ENCODE measurements at regions not wholly inside any gene's neighbourhood (a gene's known extent, or its start where the extent isn't known, plus 50 kb on each side); places are given as distances from the start of the nearest gene placed in this dataset.
"Not testable (repeated sequence)": the region's sequence is repeated elsewhere in the genome, so short reads cannot be mapped to it uniquely, and the experiment has no call there.

DNA sequence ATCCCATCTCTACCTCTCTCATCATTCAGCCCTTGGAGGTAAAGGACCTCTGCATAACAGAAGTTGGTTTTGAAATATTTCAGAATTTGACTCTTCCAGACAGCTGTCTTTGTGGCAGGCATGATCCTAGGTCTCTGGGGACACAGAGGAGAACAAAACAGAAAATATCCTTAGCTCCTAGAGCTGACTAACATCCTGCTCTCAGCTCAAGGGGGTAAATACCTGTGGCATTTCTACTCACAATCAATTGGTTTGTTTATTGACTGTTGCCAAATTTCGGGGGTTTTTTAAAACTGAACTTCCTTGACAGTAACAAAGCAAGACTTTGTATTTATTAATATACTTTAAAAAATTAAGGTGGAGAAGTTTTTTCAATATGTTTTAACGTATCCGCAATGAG is 78.8 kb downstream of the EOMES start:
- no peaks in the 10 kb centered on the region for H3K4me1 ChIP-seq (ENCODE audit: control insufficient read depth, insufficient read depth, low read length)
- H3K9ac ChIP-seq (ENCODE audit: low read length), result no peak overlapping the region
- no peak overlapping the region for H3K4me3 ChIP-seq (ENCODE audit: low read depth, low read length)
- no peak overlapping the region for H3K27ac ChIP-seq (ENCODE audit: low read depth, low read length)
- no peaks in the 10 kb centered on the region for H3K36me3 ChIP-seq (ENCODE audit: control insufficient read depth, insufficient read depth, low read length)
- no peaks in the 10 kb centered on the region for H3K9me3 ChIP-seq (ENCODE audit: control insufficient read depth, insufficient read depth, low read depth, low read length)
- no peaks in the 10 kb centered on the region for H3K27me3 ChIP-seq (ENCODE audit: control insufficient read depth, insufficient read depth, low read length)

- no peak overlapping the region for H3K4me3 ChIP-seq (ENCODE audit: low read depth, low read length)
- no peak overlapping the region for H3K27ac ChIP-seq (ENCODE audit: low read depth, low read length)
- H3K36me3 ChIP-seq (ENCODE audit: control insufficient read depth, insufficient read depth, low read length), result no peaks in the 10 kb centered on the region
- H3K27me3 ChIP-seq (ENCODE audit: control insufficient read depth, insufficient read depth, low read length), result no peaks in the 10 kb centered on the region
- H3K9me3 ChIP-seq (ENCODE audit: control insufficient read depth, insufficient read depth, low read depth, low read length), result no peaks in the 10 kb centered on the region
- no peak overlapping the region for H3K9ac ChIP-seq (ENCODE audit: low read length)
- no peaks in the 10 kb centered on the region for H3K4me1 ChIP-seq (ENCODE audit: control insufficient read depth, insufficient read depth, low read length)
Observed at GRCh38 chr3:27642796-27643195, 79.3 kb downstream of the EOMES start.

DNA sequence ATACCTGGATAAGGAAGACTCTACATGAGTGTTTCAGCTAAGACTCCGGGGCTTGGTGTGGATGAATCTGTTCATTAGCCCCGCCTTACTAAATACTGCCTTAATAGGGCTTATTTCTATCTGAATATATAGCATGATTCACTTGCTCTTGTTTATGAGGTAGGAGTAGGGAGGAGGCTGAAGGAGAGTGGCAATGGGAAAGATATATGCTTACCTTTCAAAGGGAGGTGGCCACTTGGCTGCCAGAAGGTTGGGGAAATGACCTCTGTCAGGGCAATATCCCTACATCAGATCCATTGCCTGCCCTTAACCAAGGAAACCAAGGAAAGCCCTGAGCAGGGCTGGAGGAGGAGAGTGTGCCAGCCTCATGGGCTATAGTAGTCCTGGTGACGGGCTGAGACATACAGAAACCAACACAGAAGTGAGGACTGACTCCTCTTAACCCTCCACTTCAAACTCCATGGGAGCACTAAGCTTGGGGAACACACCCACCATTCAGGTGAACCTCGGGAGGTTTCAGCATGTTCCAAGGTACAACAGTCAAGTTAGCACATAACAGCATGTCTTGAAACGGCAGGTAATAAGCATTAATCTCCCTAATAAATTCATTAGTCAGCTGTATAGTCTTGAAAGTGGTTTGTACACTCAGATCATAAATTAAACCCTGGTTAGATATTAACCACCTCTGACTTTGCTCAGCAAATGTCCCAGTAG is 80.1 kb downstream of the EOMES start:
- no peaks in the 10 kb centered on the region for H3K9me3 ChIP-seq (ENCODE audit: control insufficient read depth, insufficient read depth, low read depth, low read length)

DNA sequence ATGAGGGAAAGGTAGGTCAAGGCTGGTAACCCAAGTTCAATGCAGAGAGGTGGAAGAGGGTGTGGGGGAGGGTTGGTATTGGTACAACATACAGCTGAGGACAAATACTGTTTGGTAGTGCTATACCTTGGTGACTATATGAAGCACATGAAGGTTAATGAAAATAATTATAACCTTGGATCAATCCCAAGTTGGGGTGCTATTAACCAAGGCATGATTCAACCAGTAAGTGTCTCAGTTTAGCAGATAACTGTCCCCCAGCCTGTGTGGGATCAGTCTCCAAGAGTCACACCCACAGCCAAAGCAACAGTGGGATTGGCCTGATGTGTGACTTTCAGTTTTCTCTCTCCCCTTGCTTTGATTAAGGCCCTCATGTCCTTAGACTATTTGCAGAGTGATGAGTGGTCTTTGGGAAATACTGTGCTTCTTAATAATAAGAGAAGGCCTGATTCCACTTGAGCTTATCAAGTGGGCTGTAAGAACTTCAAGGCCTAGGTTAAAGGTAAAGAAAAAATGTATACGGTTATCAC is 80.8 kb downstream of the EOMES start:
- no peak overlapping the region for H3K9ac ChIP-seq (ENCODE audit: low read length)
- no peak overlapping the region for H3K4me3 ChIP-seq (ENCODE audit: low read depth, low read length)
- H3K27ac ChIP-seq (ENCODE audit: low read depth, low read length), result no peak overlapping the region
- no peaks in the 10 kb centered on the region for H3K4me1 ChIP-seq (ENCODE audit: control insufficient read depth, insufficient read depth, low read length)
- H3K27me3 ChIP-seq (ENCODE audit: control insufficient read depth, insufficient read depth, low read length), result no peaks in the 10 kb centered on the region
- H3K36me3 ChIP-seq (ENCODE audit: control insufficient read depth, insufficient read depth, low read length), result no peaks in the 10 kb centered on the region
- no peaks in the 10 kb centered on the region for H3K9me3 ChIP-seq (ENCODE audit: control insufficient read depth, insufficient read depth, low read depth, low read length)

More for the DNA sequence above, 80.1 kb downstream of the EOMES start:
- Histone ChIP-seq H3K27ac (ENCODE audit: low read depth, low read length) (no peak overlapping the region), H3K27me3 (ENCODE audit: control insufficient read depth, insufficient read depth, low read length) (no peaks in the 10 kb centered on the region), H3K4me3 (ENCODE audit: low read depth, low read length) (no peak overlapping the region), H3K4me1 (ENCODE audit: control insufficient read depth, insufficient read depth, low read length) (no peaks in the 10 kb centered on the region), H3K36me3 (ENCODE audit: control insufficient read depth, insufficient read depth, low read length) (no peaks in the 10 kb centered on the region), H3K9ac (ENCODE audit: low read length) (no peak overlapping the region)

GRCh38 chr3:27639271-27639670 is 82.9 kb downstream of the EOMES start:
- no peak overlapping the region for H3K27ac ChIP-seq (ENCODE audit: low read depth, low read length)

GRCh38 chr3:27638594-27638993 is 83.5 kb downstream of the EOMES start:
- Histone ChIP-seq H3K9me3 (ENCODE audit: control insufficient read depth, insufficient read depth, low read depth, low read length) (no peaks in the 10 kb centered on the region), H3K4me1 (ENCODE audit: control insufficient read depth, insufficient read depth, low read length) (no peaks in the 10 kb centered on the region), H3K27me3 (ENCODE audit: control insufficient read depth, insufficient read depth, low read length) (no peaks in the 10 kb centered on the region; the same call in 1 of the 2 replicates), H3K4me3 (ENCODE audit: low read depth, low read length) (no peak overlapping the region), H3K9ac (ENCODE audit: low read length) (no peak overlapping the region), H3K36me3 (ENCODE audit: control insufficient read depth, insufficient read depth, low read length) (no peaks in the 10 kb centered on the region), H3K27ac (ENCODE audit: low read depth, low read length) (no peak overlapping the region)

More at GRCh38 chr3:27639271-27639670, 82.9 kb downstream of the EOMES start:
- no peaks in the 10 kb centered on the region for H3K36me3 ChIP-seq (ENCODE audit: control insufficient read depth, insufficient read depth, low read length)
- H3K4me1 ChIP-seq (ENCODE audit: control insufficient read depth, insufficient read depth, low read length), result no peaks in the 10 kb centered on the region
- H3K27me3 ChIP-seq (ENCODE audit: control insufficient read depth, insufficient read depth, low read length), result no peaks in the 10 kb centered on the region
- H3K9me3 ChIP-seq (ENCODE audit: control insufficient read depth, insufficient read depth, low read depth, low read length), result no peaks in the 10 kb centered on the region
- H3K9ac ChIP-seq (ENCODE audit: low read length), result no peak overlapping the region
- H3K4me3 ChIP-seq (ENCODE audit: low read depth, low read length), result no peak overlapping the region

GRCh38 chr3:27637346-27637995 is 84.7 kb downstream of the EOMES start:
- Histone ChIP-seq H3K9ac (ENCODE audit: low read length) (no peak overlapping the region), H3K36me3 (ENCODE audit: control insufficient read depth, insufficient read depth, low read length) (no peaks in the 10 kb centered on the region), H3K9me3 (ENCODE audit: control insufficient read depth, insufficient read depth, low read depth, low read length) (no peaks in the 10 kb centered on the region), H3K27me3 (ENCODE audit: control insufficient read depth, insufficient read depth, low read length) (no peaks in the 10 kb centered on the region; the same call in 1 of the 2 replicates), H3K4me3 (ENCODE audit: low read depth, low read length) (no peak overlapping the region), H3K4me1 (ENCODE audit: control insufficient read depth, insufficient read depth, low read length) (no peaks in the 10 kb centered on the region), H3K27ac (ENCODE audit: low read depth, low read length) (no peak overlapping the region)

- H3K9ac ChIP-seq (ENCODE audit: low read length); H3K9me3 ChIP-seq (ENCODE audit: control insufficient read depth, insufficient read depth, low read depth, low read length); H3K27me3 ChIP-seq (ENCODE audit: control insufficient read depth, insufficient read depth, low read length); H3K36me3 ChIP-seq (ENCODE audit: control insufficient read depth, insufficient read depth, low read length); H3K27ac ChIP-seq (ENCODE audit: low read depth, low read length); H3K4me3 ChIP-seq (ENCODE audit: low read depth, low read length); H3K4me1 ChIP-seq (ENCODE audit: control insufficient read depth, insufficient read depth, low read length): not testable (repeated sequence)
Observed at GRCh38 chr3:27635006-27635405, 87.1 kb downstream of the EOMES start.

GRCh38 chr3:27633224-27633545 is 88.9 kb downstream of the EOMES start:
- Histone ChIP-seq H3K9me3 (ENCODE audit: control insufficient read depth, insufficient read depth, low read depth, low read length) (no peaks in the 10 kb centered on the region), H3K27me3 (ENCODE audit: control insufficient read depth, insufficient read depth, low read length) (no peaks in the 10 kb centered on the region; the same call in 1 of the 2 replicates), H3K36me3 (ENCODE audit: control insufficient read depth, insufficient read depth, low read length) (no peaks in the 10 kb centered on the region), H3K4me3 (ENCODE audit: low read depth, low read length) (peak overlapping the region; percentile 62), H3K9ac (ENCODE audit: low read length) (peak overlapping the region; percentile 48), H3K4me1 (ENCODE audit: control insufficient read depth, insufficient read depth, low read length) (no peaks in the 10 kb centered on the region), H3K27ac (ENCODE audit: low read depth, low read length) (no peak overlapping the region)

- no peaks in the 10 kb centered on the region for H3K36me3 ChIP-seq (ENCODE audit: control insufficient read depth, insufficient read depth, low read length)
- peak overlapping the region; percentile 48 for H3K9ac ChIP-seq (ENCODE audit: low read length)
- no peaks in the 10 kb centered on the region for H3K9me3 ChIP-seq (ENCODE audit: control insufficient read depth, insufficient read depth, low read depth, low read length)
- H3K27ac ChIP-seq (ENCODE audit: low read depth, low read length), result no peak overlapping the region
- H3K27me3 ChIP-seq (ENCODE audit: control insufficient read depth, insufficient read depth, low read length), result no peaks in the 10 kb centered on the region; the same call in 1 of the 2 replicates
- H3K4me3 ChIP-seq (ENCODE audit: low read depth, low read length), result peak overlapping the region; percentile 62
- H3K4me1 ChIP-seq (ENCODE audit: control insufficient read depth, insufficient read depth, low read length), result no peaks in the 10 kb centered on the region
Observed at GRCh38 chr3:27632431-27633223, 89.5 kb downstream of the EOMES start.

- no peaks in the 10 kb centered on the region for H3K36me3 ChIP-seq (ENCODE audit: control insufficient read depth, insufficient read depth, low read length)
- H3K9ac ChIP-seq (ENCODE audit: low read length), result no peak overlapping the region
- no peaks in the 10 kb centered on the region for H3K4me1 ChIP-seq (ENCODE audit: control insufficient read depth, insufficient read depth, low read length)
- no peaks in the 10 kb centered on the region; the same call in 1 of the 2 replicates for H3K27me3 ChIP-seq (ENCODE audit: control insufficient read depth, insufficient read depth, low read length)
- H3K27ac ChIP-seq (ENCODE audit: low read depth, low read length), result no peak overlapping the region
- no peak overlapping the region for H3K4me3 ChIP-seq (ENCODE audit: low read depth, low read length)
- no peaks in the 10 kb centered on the region for H3K9me3 ChIP-seq (ENCODE audit: control insufficient read depth, insufficient read depth, low read depth, low read length)
Observed at GRCh38 chr3:27630885-27631284, 91.2 kb downstream of the EOMES start.

All from HUES6 (cell line).